ENCODE measurements at regions not wholly inside any gene's neighbourhood (a gene's known extent, or its start where the extent isn't known, plus 50 kb on each side); places are given as distances from the start of the nearest gene placed in this dataset.
A peak's percentile ranks its signal among the peaks of the same experiment; 100 is the strongest.

- TF ChIP-seq ZNF274 (IDR thresholded peaks at IDR 0.05; ENCODE audit: low read depth, low read length) = no peak
- H3K4me3 ChIP-seq (ENCODE audit: low read length) = no peak overlapping the region
Measured at GRCh38 chr10:63716016-63716580, 194.9 kb downstream of the REEP3 start.

DNA sequence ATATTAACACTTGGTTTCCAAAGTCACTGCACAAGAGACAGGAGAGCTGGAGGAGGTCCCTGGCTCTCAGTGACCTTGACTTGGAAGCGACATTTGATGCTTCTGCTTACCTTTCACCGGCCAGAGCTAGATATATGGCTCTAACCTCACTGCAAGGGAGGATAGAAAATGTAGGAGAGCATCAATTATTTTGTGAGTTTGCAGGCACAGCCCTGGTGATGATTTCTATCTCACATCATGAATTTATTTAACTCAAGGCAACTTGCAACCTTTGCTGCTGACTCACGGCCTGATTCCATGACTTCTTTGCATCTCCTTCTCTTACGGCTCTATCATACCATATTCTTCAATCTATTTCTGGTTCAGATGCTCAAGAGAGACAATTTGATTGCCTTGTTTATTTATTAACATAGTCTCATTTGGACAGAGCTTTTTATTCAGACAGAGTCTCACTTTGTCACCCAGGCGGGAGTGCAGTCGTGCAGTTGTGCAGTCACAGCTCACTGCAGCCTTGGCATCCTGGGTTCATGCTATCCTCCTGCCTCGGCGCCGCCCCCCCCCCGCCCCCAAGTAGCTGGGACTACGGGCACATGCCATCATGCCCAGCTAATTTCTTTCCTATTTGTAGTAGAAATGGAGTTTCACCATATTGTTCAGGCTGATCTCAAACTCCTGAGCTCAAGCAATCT, 196.0 kb downstream of the REEP3 start:
- H3K4me3 ChIP-seq (ENCODE audit: low read length) = no peak overlapping the region
- no peak for TF ChIP-seq ZNF274 (IDR thresholded peaks at IDR 0.05; ENCODE audit: low read depth, low read length)

DNA sequence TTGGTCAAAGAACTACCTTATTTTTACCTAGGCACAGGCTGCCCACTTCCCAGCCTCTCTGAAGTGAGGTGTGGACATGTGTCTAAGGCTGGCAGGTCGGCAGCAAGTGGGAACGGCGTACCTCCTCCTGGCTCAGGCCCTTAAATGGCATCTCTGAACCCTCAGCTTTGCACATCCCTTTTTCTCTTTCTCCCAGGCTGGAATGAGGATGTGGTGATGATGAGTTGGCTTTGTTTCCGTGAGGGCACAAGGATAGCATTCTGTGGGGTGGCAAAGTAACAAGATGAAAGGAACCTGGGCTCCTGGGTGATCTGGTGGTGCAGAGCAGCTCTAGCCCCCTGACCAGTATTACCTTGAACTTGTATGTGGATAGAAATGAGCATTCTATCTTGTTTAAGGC, 196.8 kb downstream of the REEP3 start:
- TF ChIP-seq ZNF274 (IDR thresholded peaks at IDR 0.05; ENCODE audit: low read depth, low read length) = no peak
- no peak overlapping the region for H3K4me3 ChIP-seq (ENCODE audit: low read length)

DNA sequence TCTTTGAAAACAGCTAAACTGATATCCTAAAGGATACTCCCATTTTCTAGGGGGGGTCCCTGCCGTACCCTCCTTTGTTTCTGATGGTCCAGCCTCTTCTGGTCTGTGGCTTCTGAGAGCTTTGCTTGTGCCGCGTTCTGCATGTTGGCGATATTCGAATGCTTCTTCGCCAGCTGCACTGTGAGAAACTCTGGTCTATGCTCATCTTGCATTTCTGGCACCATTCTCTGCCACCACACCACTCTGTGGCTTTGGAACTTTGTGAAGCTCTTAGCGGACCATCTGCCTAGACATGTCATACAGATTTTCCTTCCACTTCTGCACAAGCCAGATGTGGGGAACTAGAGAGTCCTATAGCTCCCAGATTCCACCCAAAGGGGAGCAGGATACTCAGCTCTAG, 197.2 kb downstream of the REEP3 start:
- no peak for TF ChIP-seq ZNF274 (IDR thresholded peaks at IDR 0.05; ENCODE audit: low read depth, low read length)

GRCh38 chr10:63719226-63719856, 198.1 kb downstream of the REEP3 start:
- H3K4me3 ChIP-seq (ENCODE audit: low read length) = no peak overlapping the region
- TF ChIP-seq ZNF274 (IDR thresholded peaks at IDR 0.05; ENCODE audit: low read depth, low read length) = no peak

More for the DNA sequence above, 197.2 kb downstream of the REEP3 start:
- H3K4me3 ChIP-seq (ENCODE audit: low read length) = no peak overlapping the region

DNA sequence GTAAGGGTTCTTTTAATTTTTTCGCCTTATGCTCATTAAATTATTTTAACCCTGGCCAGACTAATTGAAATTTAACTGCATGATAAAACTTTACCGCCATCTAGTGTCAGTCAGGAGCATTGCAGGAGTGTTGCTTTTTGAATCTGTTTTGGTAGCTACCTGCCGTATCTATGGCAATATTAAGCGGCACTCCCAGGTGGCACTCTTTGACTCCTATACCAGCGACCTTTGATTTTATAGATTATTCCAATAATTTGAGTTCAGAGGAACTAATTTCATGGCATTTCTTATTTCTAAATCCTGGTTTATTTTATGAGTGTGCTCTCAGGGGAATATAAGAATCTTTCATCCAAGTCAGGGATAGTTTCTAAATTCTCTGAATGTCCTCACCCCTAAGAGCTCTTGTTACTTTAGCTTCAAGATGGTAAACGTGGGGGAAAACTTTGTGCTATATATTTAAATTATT, 198.9 kb downstream of the REEP3 start:
- H3K4me3 ChIP-seq (ENCODE audit: low read length) = no peak overlapping the region
- TF ChIP-seq ZNF274 (IDR thresholded peaks at IDR 0.05; ENCODE audit: low read depth, low read length) = no peak

GRCh38 chr10:63720676-63721075, 199.5 kb downstream of the REEP3 start:
- no peak for TF ChIP-seq ZNF274 (IDR thresholded peaks at IDR 0.05; ENCODE audit: low read depth, low read length)
- H3K4me3 ChIP-seq (ENCODE audit: low read length) = peak overlapping the region; percentile 9; the same call in 1 of the 2 replicates

DNA sequence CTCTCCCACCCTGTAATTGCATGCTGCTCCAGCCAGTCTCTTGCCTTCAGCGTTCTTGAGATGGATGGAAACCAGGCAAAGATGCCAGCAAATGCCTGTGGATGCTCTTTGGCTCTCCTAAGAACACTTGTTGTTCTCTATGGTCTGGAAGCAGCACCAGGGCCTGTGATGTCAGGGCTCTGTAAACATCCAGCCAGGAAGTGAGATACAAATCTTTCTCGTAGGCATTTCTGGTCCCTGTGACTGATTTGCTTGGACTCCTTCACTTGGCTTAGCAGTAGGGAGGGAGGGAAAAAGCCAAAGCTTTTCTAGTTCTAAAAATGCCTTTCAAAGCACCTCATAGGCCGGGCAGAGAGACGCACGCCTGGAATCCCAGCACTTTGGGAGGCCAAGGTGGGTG, 201.3 kb downstream of the REEP3 start:
- TF ChIP-seq ZNF274 (IDR thresholded peaks at IDR 0.05; ENCODE audit: low read depth, low read length) = no peak
- H3K4me3 ChIP-seq (ENCODE audit: low read length) = no peak overlapping the region

- TF ChIP-seq ZNF274 (IDR thresholded peaks at IDR 0.05; ENCODE audit: low read depth, low read length) = no peak
Measured at GRCh38 chr10:63723320-63723719, 202.1 kb downstream of the REEP3 start.

GRCh38 chr10:63723741-63724140, 202.5 kb downstream of the REEP3 start:
- no peak for TF ChIP-seq ZNF274 (IDR thresholded peaks at IDR 0.05; ENCODE audit: low read depth, low read length)
- H3K4me3 ChIP-seq (ENCODE audit: low read length) = no peak overlapping the region

More at GRCh38 chr10:63723320-63723719, 202.1 kb downstream of the REEP3 start:
- H3K4me3 ChIP-seq (ENCODE audit: low read length) = no peak overlapping the region

- TF ChIP-seq ZNF274 (IDR thresholded peaks at IDR 0.05; ENCODE audit: low read depth, low read length) = no peak
- no peak overlapping the region for H3K4me3 ChIP-seq (ENCODE audit: low read length)
Measured at GRCh38 chr10:63724922-63725321, 203.7 kb downstream of the REEP3 start.

DNA sequence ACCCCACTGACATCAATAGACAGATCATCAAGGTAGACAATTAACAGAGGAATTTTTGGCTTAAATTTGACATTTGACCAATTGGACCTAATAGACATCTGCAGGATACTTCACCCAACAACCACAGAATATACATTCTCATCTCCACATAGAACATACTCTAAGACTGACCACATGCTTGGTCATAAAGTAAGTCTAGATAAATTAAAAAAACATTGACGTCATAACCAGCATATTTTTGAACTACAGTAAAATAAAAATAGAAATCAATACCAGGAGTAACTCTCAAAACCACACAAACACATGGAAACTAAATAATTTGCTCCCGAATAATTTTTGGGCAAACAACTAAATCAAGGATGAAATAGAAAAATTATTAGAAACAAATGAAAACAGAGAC, 205.7 kb downstream of the REEP3 start:
- TF ChIP-seq ZNF274 (IDR thresholded peaks at IDR 0.05; ENCODE audit: low read depth, low read length) = no peak
- H3K4me3 ChIP-seq (ENCODE audit: low read length) = no peak overlapping the region

DNA sequence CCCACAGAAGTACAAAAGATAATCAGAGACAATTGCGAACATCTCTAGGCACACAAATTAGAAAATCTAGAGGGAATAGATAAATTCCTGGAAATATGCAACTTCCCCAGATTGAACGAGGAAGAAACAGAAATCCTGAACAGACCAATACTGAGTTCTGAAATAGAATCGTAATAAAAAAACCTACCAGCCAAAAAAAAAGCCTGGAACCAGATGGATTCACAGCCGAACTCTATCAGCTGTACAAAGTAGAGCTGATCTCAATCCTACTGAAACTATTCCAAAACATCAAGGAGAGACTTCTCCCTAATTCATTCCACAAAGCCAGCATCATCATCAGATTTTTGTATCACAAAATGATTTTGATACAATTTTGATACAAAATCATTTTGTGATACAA, 206.4 kb downstream of the REEP3 start:
- TF ChIP-seq ZNF274 (IDR thresholded peaks at IDR 0.05; ENCODE audit: low read depth, low read length) = no peak
- no peak overlapping the region for H3K4me3 ChIP-seq (ENCODE audit: low read length)

DNA sequence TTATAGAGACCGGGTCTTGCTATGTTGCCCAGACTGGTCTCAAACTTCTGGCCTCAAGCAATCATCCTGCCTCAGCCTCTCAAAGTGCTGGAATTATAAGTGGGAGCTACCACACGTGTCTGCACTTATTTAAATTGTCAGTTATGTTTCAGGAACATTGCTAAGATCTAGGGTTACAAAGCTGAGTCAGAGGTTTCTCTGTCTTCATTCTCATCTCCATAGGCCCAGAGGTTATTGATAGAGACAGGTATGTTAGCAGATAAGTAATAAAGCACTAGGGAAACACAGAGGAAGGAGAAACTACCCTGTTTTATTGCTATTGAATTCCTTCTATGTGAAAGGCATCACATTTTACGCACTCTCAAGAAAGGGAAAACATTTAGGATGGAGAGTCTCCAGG, 214.1 kb downstream of the REEP3 start:
- TF ChIP-seq ZNF274 (IDR thresholded peaks at IDR 0.05; ENCODE audit: low read depth, low read length) = no peak
- H3K4me3 ChIP-seq (ENCODE audit: low read length) = no peak overlapping the region

DNA sequence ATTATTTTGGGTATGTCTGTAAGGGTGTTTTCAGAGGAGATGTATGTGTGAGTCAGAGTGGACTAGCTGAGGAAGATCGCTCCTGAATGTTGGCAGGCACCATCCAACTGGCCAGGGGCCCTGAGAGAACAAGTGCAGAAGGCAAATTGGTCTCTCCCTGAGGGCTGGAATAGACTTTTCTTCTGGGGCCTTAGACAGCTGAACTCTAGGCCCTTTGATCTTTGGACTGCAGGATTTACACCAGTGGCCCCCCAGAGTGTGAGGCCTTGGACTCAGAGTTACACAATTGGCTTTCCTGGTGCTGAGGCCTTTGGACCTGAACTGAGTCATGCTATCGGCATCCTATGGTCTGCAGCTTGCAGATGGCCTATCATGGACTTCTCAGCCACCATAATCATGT, 217.2 kb downstream of the REEP3 start:
- no peak for TF ChIP-seq ZNF274 (IDR thresholded peaks at IDR 0.05; ENCODE audit: low read depth, low read length)
- no peak overlapping the region for H3K4me3 ChIP-seq (ENCODE audit: low read length)

All from GM08714 (cell line).